A673 (cell line): ENCODE measurements at regions not wholly inside any gene's neighbourhood (a gene's known extent, or its start where the extent isn't known, plus 50 kb on each side); places are given as distances from the start of the nearest gene placed in this dataset.

ENCODE experiments used
- CTCF ChIP-seq: fragments of 300-800, 200-600 bp; sonication (generic); conservative IDR thresholded peaks from 2 replicates; pipeline ENCODE4 v1.5.1; 2017; ENCODE audit warnings: low read depth, mild to moderate bottlenecking, antibody characterized with exemption, low read length, moderate library complexity, mixed read lengths
- EZH2 ChIP-seq: fragments of 200-600 bp; sonication (generic); IDR thresholded peaks from 2 replicates; pipeline ENCODE4 v1.6.1; 2017; ENCODE audit warnings: borderline replicate concordance, low read depth, mild to moderate bottlenecking, mixed read lengths, antibody characterized with exemption, low read length; ENCODE audit not compliant: poor library complexity, severe bottlenecking

GRCh38 chr9:106393226-106393625 is 469.7 kb upstream of the ZNF462 start:
- no peak for TF ChIP-seq EZH2
- TF ChIP-seq CTCF, result no peak
